CD4-positive, CD25-positive, alpha-beta regulatory T cell (primary cell): ENCODE measurements at regions not wholly inside any gene's neighbourhood (a gene's known extent, or its start where the extent isn't known, plus 50 kb on each side); places are given as distances from the start of the nearest gene placed in this dataset.

Source experiments
- ATAC-seq, 2 donors: fragments of 150-1000 bp; cut with Tn5 transposase; one replicate each; pipeline ENCODE4 v1.10.0; 2021; ENCODE audit warnings: low read depth in 2 of 2, moderate number of reproducible peaks in 2 of 2, moderate library complexity in 1 of 2
- DNase-seq, 3 donors: peaks; one replicate each; pipeline versions ENCODE4 v3.0.0 to v3.0.0-alpha.2; 2012 to 2022; ENCODE audit warnings: mixed read lengths in 1 of 3
- H3K27ac ChIP-seq: one replicate; pipeline ENCODE4 v1.7.0; 2013; ENCODE audit warnings: mild to moderate bottlenecking, low read length; ENCODE audit not compliant: insufficient read depth, poor library complexity, severe bottlenecking
- H3K27me3 ChIP-seq: one replicate; pipeline ENCODE4 v1.7.0; 2013; ENCODE audit warnings: low read length; ENCODE audit not compliant: control insufficient read depth, insufficient read depth
- H3K36me3 ChIP-seq: one replicate; pipeline ENCODE4 v1.7.0; 2013; ENCODE audit warnings: mild to moderate bottlenecking, low read length, moderate library complexity; ENCODE audit not compliant: control insufficient read depth, insufficient read depth
- H3K4me1 ChIP-seq: 2 replicates; pipeline ENCODE4 v1.7.0; 2013; ENCODE audit warnings: mild to moderate bottlenecking, low read length; ENCODE audit not compliant: insufficient read depth, control insufficient read depth, poor library complexity, severe bottlenecking
- H3K4me3 ChIP-seq: one replicate; pipeline ENCODE4 v1.7.0; 2013; ENCODE audit warnings: low read depth, mild to moderate bottlenecking, low read length, moderate library complexity
- H3K9me3 ChIP-seq, 2 experiments: 1 replicate in 1 of 2; 2 replicates in 1 of 2; pipeline ENCODE4 v1.7.0; 2013; ENCODE audit warnings: low read length in 2 of 2, mild to moderate bottlenecking in 1 of 2, moderate library complexity in 1 of 2; ENCODE audit not compliant: control insufficient read depth in 2 of 2
- H3K27ac Mint-ChIP-seq, 3 donors: one replicate each; pipeline ENCODE4 v1.8.0; 2020 to 2022; ENCODE audit warnings: mild to moderate bottlenecking in 3 of 3, mixed read lengths in 3 of 3, moderate library complexity in 2 of 3
- H3K27me3 Mint-ChIP-seq: one replicate; pipeline ENCODE4 v1.8.0; 2022; ENCODE audit warnings: mild to moderate bottlenecking, mixed read lengths
- H3K36me3 Mint-ChIP-seq: one replicate; pipeline ENCODE4 v1.8.0; 2020; ENCODE audit warnings: mixed read lengths
- H3K4me1 Mint-ChIP-seq, 4 donors: one replicate each; pipeline ENCODE4 v1.8.0; 2020 to 2022; ENCODE audit warnings: mixed read lengths in 4 of 4, mild to moderate bottlenecking in 1 of 4
- H3K4me3 Mint-ChIP-seq, 4 donors: one replicate each; pipeline ENCODE4 v1.8.0; 2020 to 2022; ENCODE audit warnings: mild to moderate bottlenecking in 4 of 4, mixed read lengths in 4 of 4, moderate library complexity in 3 of 4
- H3K9me3 Mint-ChIP-seq, 7 donors: one replicate each; pipeline ENCODE4 v1.8.0; 2020 to 2022; ENCODE audit warnings: mixed read lengths in 7 of 7, mild to moderate bottlenecking in 3 of 7, moderate library complexity in 2 of 7

GRCh38 chr13:68759617-68760016, 1348.0 kb upstream of the ATXN8OS start:
- H3K4me3 ChIP-seq, result no peak overlapping the region
- Mint-ChIP-seq H3K27ac (no peak overlapping the region), H3K27me3 (no peaks in the 10 kb centered on the region), H3K4me1 (no peaks in the 10 kb centered on the region), H3K4me3 (no peak overlapping the region), H3K9me3 (peaks cover 0 to 26% (median 3%) of the 10 kb centered on the region in 7 donors), H3K36me3 (no peaks in the 10 kb centered on the region)
- H3K27me3 ChIP-seq, result no peaks in the 10 kb centered on the region
- H3K27ac ChIP-seq, result no peak overlapping the region
- H3K9me3 ChIP-seq, result peaks cover 6 to 10% of the 10 kb centered on the region in 2 experiments
- no peaks in the 10 kb centered on the region for H3K36me3 ChIP-seq
- H3K4me1 ChIP-seq, result no peaks in the 10 kb centered on the region
- no peak for DNase-seq
- no peak for ATAC-seq

GRCh38 chr13:68749796-68750195, 1357.8 kb upstream of the ATXN8OS start:
- H3K9me3 ChIP-seq, result peaks cover 2 to 9% of the 10 kb centered on the region in 2 experiments
- ATAC-seq (no peak), DNase-seq (no peak)
- no peaks in the 10 kb centered on the region for H3K4me1 ChIP-seq
- Mint-ChIP-seq H3K27me3 (no peaks in the 10 kb centered on the region), H3K4me3 (no peak overlapping the region), H3K36me3 (no peaks in the 10 kb centered on the region), H3K27ac (no peak overlapping the region), H3K9me3 (peaks cover 0 to 28% (median 4%) of the 10 kb centered on the region in 7 donors), H3K4me1 (no peaks in the 10 kb centered on the region)
- H3K36me3 ChIP-seq, result no peaks in the 10 kb centered on the region
- H3K4me3 ChIP-seq, result no peak overlapping the region
- no peaks in the 10 kb centered on the region for H3K27me3 ChIP-seq
- no peak overlapping the region for H3K27ac ChIP-seq

GRCh38 chr13:68748038-68748437, 1359.6 kb upstream of the ATXN8OS start:
- no peak overlapping the region for H3K4me3 ChIP-seq
- peaks cover 2 to 9% of the 10 kb centered on the region in 2 experiments for H3K9me3 ChIP-seq
- no peak overlapping the region for H3K27ac Mint-ChIP-seq
- H3K4me1 Mint-ChIP-seq, result no peaks in the 10 kb centered on the region
- H3K4me1 ChIP-seq, result no peaks in the 10 kb centered on the region
- no peaks in the 10 kb centered on the region for H3K36me3 ChIP-seq
- no peaks in the 10 kb centered on the region for H3K36me3 Mint-ChIP-seq
- H3K27me3 Mint-ChIP-seq, result no peaks in the 10 kb centered on the region
- no peaks in the 10 kb centered on the region for H3K27me3 ChIP-seq
- DNase-seq (no peak), ATAC-seq (no peak)
- H3K9me3 Mint-ChIP-seq, result peaks cover 0 to 30% (median 4%) of the 10 kb centered on the region in 7 donors
- H3K4me3 Mint-ChIP-seq, result no peak overlapping the region
- H3K27ac ChIP-seq, result no peak overlapping the region

GRCh38 chr13:68745502-68745901, 1362.1 kb upstream of the ATXN8OS start:
- no peaks in the 10 kb centered on the region for H3K4me1 Mint-ChIP-seq
- DNase-seq (no peak), ATAC-seq (no peak)
- H3K27ac Mint-ChIP-seq, result no peak overlapping the region
- H3K27me3 Mint-ChIP-seq, result no peaks in the 10 kb centered on the region
- Histone ChIP-seq H3K4me3 (no peak overlapping the region), H3K36me3 (no peaks in the 10 kb centered on the region), H3K27me3 (no peaks in the 10 kb centered on the region), H3K27ac (no peak overlapping the region), H3K4me1 (no peaks in the 10 kb centered on the region), H3K9me3 (peaks cover 2 to 9% of the 10 kb centered on the region in 2 experiments)
- H3K4me3 Mint-ChIP-seq, result no peak overlapping the region
- peaks cover 0 to 28% (median 4%) of the 10 kb centered on the region in 7 donors for H3K9me3 Mint-ChIP-seq
- H3K36me3 Mint-ChIP-seq, result no peaks in the 10 kb centered on the region

GRCh38 chr13:68736961-68737360, 1370.7 kb upstream of the ATXN8OS start:
- no peak overlapping the region for H3K27ac ChIP-seq
- no peaks in the 10 kb centered on the region for H3K36me3 Mint-ChIP-seq
- no peaks in the 10 kb centered on the region for H3K27me3 ChIP-seq
- no peaks in the 10 kb centered on the region for H3K4me1 ChIP-seq
- no peak overlapping the region for H3K4me3 Mint-ChIP-seq
- H3K9me3 Mint-ChIP-seq, result peaks cover 0 to 15% (median 2%) of the 10 kb centered on the region in 7 donors
- no peaks in the 10 kb centered on the region for H3K36me3 ChIP-seq
- H3K9me3 ChIP-seq, result peaks cover 0 to 5% of the 10 kb centered on the region in 2 experiments
- DNase-seq, result no peak
- ATAC-seq, result no peak
- no peaks in the 10 kb centered on the region for H3K27me3 Mint-ChIP-seq
- no peak overlapping the region for H3K27ac Mint-ChIP-seq
- H3K4me3 ChIP-seq, result no peak overlapping the region
- H3K4me1 Mint-ChIP-seq, result no peaks in the 10 kb centered on the region

GRCh38 chr13:68727798-68728197, 1379.8 kb upstream of the ATXN8OS start:
- no peaks in the 10 kb centered on the region for H3K36me3 Mint-ChIP-seq
- H3K27ac ChIP-seq, result no peak overlapping the region
- no peak overlapping the region for H3K27ac Mint-ChIP-seq
- H3K4me1 Mint-ChIP-seq, result no peaks in the 10 kb centered on the region
- H3K9me3 ChIP-seq, result peaks cover under 1 to 9% of the 10 kb centered on the region in 2 experiments
- no peak for DNase-seq
- no peak overlapping the region for H3K4me3 ChIP-seq
- peaks cover 0 to 22% (median 5%) of the 10 kb centered on the region in 7 donors for H3K9me3 Mint-ChIP-seq
- no peak overlapping the region for H3K4me3 Mint-ChIP-seq
- no peaks in the 10 kb centered on the region for H3K4me1 ChIP-seq
- no peaks in the 10 kb centered on the region for H3K27me3 ChIP-seq
- ATAC-seq, result no peak
- H3K27me3 Mint-ChIP-seq, result no peaks in the 10 kb centered on the region
- no peaks in the 10 kb centered on the region for H3K36me3 ChIP-seq

GRCh38 chr13:68727165-68727564, 1380.5 kb upstream of the ATXN8OS start:
- H3K9me3 ChIP-seq, result peaks cover 4 to 6% of the 10 kb centered on the region in 2 experiments
- peaks cover 0 to 22% (median 5%) of the 10 kb centered on the region in 7 donors for H3K9me3 Mint-ChIP-seq
- no peaks in the 10 kb centered on the region for H3K36me3 ChIP-seq
- H3K27me3 ChIP-seq, result no peaks in the 10 kb centered on the region
- H3K36me3 Mint-ChIP-seq, result no peaks in the 10 kb centered on the region
- H3K4me1 Mint-ChIP-seq, result no peaks in the 10 kb centered on the region
- H3K27ac ChIP-seq, result no peak overlapping the region
- DNase-seq (no peak), ATAC-seq (no peak)
- no peak overlapping the region for H3K4me3 ChIP-seq
- no peak overlapping the region for H3K4me3 Mint-ChIP-seq
- H3K27ac Mint-ChIP-seq, result no peak overlapping the region
- H3K4me1 ChIP-seq, result no peaks in the 10 kb centered on the region
- no peaks in the 10 kb centered on the region for H3K27me3 Mint-ChIP-seq

- H3K4me3 Mint-ChIP-seq, result no peak overlapping the region
- ATAC-seq (no peak), DNase-seq (no peak)
- no peaks in the 10 kb centered on the region for H3K36me3 Mint-ChIP-seq
- H3K9me3 Mint-ChIP-seq, result peaks cover 0 to 10% (median 4%) of the 10 kb centered on the region in 7 donors
- H3K27ac Mint-ChIP-seq, result no peak overlapping the region
- Histone ChIP-seq H3K27ac (no peak overlapping the region), H3K27me3 (no peaks in the 10 kb centered on the region), H3K9me3 (peaks cover 2 to 4% of the 10 kb centered on the region in 2 experiments), H3K4me1 (no peaks in the 10 kb centered on the region), H3K36me3 (no peaks in the 10 kb centered on the region), H3K4me3 (no peak overlapping the region)
- no peaks in the 10 kb centered on the region for H3K4me1 Mint-ChIP-seq
- no peaks in the 10 kb centered on the region for H3K27me3 Mint-ChIP-seq
These were observed 1387.8 kb upstream of the ATXN8OS start for GRCh38 chr13:68719815-68720214.
